NB4 (cell line): ENCODE measurements at regions not wholly inside any gene's neighbourhood (a gene's known extent, or its start where the extent isn't known, plus 50 kb on each side); places are given as distances from the start of the nearest gene placed in this dataset.
A peak's percentile ranks its signal among the peaks of the same experiment; 100 is the strongest.

Source experiments
- DNase-seq: peaks from one replicate; pipeline ENCODE4 v3.0.0; 2010; ENCODE audit warnings: low read depth
- H3K4me3 ChIP-seq: one replicate; pipeline ENCODE4 v1.5.1; 2011; ENCODE audit warnings: mild to moderate bottlenecking, low read depth, low read length, moderate library complexity
- MYC ChIP-seq: IDR thresholded peaks from 2 replicates; pipeline ENCODE4 v1.6.1; 2011; ENCODE audit warnings: low read depth, low read length
- POLR2A ChIP-seq: IDR thresholded peaks from 2 replicates; pipeline ENCODE4 v1.6.1; 2011; ENCODE audit warnings: mild to moderate bottlenecking; ENCODE audit not compliant: insufficient read length; ENCODE audit errors: extremely low read depth
- TF ChIP-seq, protein P1 (sequence below): IDR thresholded peaks from 2 replicates; pipeline ENCODE4 v1.6.1; 2011; ENCODE audit warnings: low read depth, low read length
- TF ChIP-seq, protein P2 (sequence below): IDR thresholded peaks from one replicate; pipeline ENCODE4 v1.5.1; 2012; ENCODE audit warnings: low read depth, low read length

DNA sequence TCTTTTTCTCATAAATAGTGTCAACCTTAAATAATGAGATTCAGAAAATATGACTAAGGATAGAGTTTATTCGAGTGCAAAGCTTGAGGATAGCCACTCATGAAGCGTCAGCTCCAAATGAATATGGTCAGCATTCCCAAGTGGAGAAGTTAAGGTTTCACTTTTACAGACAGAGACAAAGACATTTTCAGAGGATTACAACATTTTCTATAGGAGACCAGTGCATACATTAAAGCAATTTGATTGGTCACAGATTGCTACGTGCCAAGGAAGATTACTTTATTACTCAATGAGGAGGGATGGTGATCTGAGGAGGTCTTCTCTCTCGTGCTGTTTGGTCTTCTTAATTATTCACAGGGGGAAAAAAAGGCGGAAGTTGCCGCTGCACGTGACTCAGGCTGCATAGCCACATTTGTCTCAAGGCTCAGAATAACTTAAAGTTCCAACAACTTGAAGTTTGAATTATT, 60.1 kb upstream of the SPATA31C2 start:
- no peak overlapping the region for H3K4me3 ChIP-seq
- TF ChIP-seq, protein P1, sequence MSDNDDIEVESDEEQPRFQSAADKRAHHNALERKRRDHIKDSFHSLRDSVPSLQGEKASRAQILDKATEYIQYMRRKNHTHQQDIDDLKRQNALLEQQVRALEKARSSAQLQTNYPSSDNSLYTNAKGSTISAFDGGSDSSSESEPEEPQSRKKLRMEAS, result peak; percentile 79
- TF ChIP-seq POLR2A (no peak), MYC (no peak)
- DNase-seq, result peak; percentile 65

DNA sequence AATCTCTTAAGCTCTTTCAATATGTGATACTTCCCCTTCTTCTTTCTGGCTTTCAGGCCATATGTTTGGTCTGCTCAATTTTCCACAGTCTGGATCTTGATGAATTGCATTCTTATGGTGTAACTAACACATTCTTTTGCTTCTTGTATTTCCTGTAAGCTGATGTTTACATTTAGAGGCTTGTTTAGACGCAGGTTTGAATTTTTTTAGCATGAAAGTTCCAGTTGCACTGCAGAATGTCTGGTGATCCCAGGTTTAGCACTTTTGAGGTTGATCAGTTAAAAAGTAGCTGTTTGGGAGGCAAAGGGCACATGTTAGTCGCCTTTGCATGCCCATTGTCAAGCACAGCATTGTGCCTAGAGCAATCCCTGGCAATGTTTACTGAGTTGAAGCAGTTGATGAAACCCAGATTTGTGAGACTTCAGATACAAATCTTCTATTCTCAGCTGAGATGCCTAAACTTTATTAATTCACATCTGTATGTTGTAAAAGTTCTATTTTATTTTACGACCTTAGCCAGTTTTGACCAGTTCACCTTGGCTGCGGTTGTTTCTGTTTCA, 59.6 kb upstream of the SPATA31C2 start:
- TF ChIP-seq, protein P2, sequence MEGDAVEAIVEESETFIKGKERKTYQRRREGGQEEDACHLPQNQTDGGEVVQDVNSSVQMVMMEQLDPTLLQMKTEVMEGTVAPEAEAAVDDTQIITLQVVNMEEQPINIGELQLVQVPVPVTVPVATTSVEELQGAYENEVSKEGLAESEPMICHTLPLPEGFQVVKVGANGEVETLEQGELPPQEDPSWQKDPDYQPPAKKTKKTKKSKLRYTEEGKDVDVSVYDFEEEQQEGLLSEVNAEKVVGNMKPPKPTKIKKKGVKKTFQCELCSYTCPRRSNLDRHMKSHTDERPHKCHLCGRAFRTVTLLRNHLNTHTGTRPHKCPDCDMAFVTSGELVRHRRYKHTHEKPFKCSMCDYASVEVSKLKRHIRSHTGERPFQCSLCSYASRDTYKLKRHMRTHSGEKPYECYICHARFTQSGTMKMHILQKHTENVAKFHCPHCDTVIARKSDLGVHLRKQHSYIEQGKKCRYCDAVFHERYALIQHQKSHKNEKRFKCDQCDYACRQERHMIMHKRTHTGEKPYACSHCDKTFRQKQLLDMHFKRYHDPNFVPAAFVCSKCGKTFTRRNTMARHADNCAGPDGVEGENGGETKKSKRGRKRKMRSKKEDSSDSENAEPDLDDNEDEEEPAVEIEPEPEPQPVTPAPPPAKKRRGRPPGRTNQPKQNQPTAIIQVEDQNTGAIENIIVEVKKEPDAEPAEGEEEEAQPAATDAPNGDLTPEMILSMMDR, result no peak
- TF ChIP-seq MYC (no peak), POLR2A (no peak)
- TF ChIP-seq, protein P1, result no peak
- H3K4me3 ChIP-seq, result no peak overlapping the region
- peak; percentile 11 for DNase-seq

DNA sequence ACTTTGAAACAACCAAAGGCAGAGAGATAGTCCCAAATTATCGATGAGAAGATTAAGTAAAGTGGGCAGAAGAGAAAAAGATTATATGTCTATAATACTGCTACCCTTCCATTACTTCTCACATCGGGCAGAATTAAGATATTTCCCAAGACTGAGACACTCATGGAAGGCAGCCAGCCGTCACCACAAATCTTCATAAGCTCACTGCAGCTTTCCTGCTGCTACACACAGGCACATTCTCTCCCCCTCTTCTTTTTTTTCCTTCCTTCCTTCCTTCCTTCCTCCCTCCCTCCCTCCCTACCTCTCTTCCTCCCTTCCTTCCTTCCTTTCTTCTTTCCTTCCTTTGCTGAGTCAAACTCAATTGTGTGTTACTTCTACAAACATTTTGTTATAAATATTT, 58.7 kb upstream of the SPATA31C2 start:
- no peak for DNase-seq
- no peak overlapping the region for H3K4me3 ChIP-seq
- TF ChIP-seq, protein P1, result no peak
- no peak for TF ChIP-seq MYC
- TF ChIP-seq, protein P2, result no peak
- no peak for TF ChIP-seq POLR2A

DNA sequence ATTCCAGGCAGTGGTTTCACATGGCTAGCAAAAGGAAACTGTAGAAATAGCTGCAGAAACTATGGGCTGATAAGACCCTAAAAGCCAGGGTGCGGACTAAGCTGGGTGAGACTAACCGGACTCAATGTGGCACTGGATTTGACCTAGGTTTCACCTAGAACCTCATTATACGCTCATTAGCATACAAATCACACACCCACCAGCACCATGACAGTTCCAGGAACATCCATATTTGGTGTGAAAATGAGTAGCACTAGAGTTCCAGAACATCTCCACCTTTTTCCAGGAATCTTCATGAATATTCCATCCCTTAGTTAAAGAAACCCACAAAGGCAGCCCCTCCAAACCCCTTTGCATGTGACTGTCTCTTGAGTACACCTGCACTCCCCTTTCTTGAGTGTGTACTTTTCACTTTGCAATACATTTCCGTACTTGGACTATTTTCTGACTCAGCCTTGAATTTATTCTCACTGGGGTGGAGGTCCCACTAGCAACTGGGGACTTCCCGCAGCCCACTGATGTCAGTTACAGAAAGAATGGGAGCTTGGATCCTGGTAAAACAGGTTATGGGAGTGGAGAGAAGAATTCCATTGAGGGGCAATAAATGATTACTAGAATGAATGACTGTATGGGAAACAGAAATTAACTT, 58.0 kb upstream of the SPATA31C2 start:
- no peak overlapping the region for H3K4me3 ChIP-seq
- no peak for DNase-seq
- TF ChIP-seq MYC (no peak), POLR2A (no peak)
- TF ChIP-seq, protein P1, result no peak
- TF ChIP-seq, protein P2, result no peak

DNA sequence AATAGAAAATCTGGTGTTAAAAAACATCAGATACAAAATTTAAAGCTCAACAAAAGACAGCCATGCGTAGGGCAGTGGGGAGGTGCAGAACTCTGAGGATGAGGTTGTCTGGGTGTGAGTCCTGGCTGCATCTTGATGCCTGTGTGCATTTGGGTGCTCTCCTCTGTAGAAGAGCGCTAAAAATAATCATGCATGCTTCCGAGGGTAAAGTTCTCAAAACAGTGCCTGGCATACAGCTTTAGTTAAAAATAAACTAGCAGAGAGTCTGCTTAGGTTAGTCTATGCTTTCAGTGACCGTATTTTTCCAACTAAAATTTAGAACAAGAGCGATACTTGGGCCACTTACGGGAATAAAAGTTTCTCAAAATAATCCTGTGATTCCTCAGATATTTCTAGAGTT, 55.5 kb upstream of the SPATA31C2 start:
- H3K4me3 ChIP-seq, result no peak overlapping the region
- no peak for DNase-seq
- no peak for TF ChIP-seq MYC
- TF ChIP-seq, protein P2, result no peak

DNA sequence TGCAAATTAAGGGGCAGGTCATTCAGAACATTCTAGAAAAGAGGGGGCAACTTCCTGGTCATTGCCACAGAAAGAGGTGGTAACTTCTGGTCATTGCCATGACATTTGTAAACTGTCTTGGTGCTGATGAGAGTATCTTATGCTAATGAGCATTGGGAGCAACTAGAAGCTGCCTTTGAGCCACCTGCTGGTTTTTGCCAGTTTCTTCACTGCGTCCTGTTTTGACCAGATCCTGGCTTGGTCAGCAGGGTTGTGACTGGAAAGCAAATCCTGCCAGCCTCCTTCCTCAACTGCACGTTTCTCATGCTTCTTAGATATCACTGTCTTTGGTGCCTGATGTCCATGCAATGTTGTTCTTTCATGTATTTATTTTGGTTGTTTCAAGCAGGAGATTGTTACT, 53.2 kb upstream of the SPATA31C2 start:
- DNase-seq, result no peak
- TF ChIP-seq, protein P2, result no peak
- no peak overlapping the region for H3K4me3 ChIP-seq
